Kidney glomerular epithelial cell (primary cell): ENCODE measurements at regions not wholly inside any gene's neighbourhood (a gene's known extent, or its start where the extent isn't known, plus 50 kb on each side); places are given as distances from the start of the nearest gene placed in this dataset.
A peak's percentile ranks its signal among the peaks of the same experiment; 100 is the strongest.
"Not testable (repeated sequence)": the region's sequence is repeated elsewhere in the genome, so short reads cannot be mapped to it uniquely, and the experiment has no call there.

Experiments
- DNase-seq: peaks from one replicate; lab custom pipeline; 2025; lab: John Stamatoyannopoulos, UW

DNA sequence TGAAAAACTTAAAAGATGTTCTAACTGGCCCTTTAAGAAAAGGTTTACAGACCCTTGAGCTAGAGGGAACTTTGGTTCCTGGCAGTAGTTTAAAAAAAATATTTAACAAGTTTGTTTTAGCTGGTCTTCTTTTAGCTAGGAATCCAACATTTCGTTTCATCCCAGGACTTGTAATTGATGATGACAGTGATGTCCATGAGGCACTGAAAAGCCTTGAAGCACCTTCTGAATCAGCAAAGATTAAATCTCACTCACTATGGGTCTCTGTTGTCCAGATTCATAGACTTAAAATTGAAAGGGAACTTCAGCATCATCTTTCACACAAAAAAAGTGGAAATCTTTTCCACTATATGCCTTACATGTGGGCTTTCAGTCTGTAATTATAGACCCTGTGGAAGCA is 102.9 kb upstream of the ETAA1 start:
- DNase-seq = no peak

DNA sequence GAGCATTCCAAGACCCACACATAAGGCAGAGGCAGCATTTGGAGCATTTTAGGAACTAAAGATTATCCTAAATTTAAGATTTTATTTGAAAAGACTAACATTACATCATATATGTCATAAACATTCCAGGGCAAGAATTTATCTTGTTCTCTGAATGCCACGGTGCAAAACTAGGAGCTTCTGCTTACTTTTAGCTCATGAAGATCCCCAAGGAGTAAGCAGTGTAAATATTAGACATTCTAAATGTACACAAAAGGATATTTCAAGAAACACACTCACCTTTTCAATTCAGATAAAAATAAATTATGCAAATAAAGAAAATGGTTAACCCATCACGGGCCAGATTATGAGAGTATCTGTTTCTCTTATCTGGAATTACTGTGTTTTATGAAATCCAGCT is 101.7 kb upstream of the ETAA1 start:
- DNase-seq = no peak

DNA sequence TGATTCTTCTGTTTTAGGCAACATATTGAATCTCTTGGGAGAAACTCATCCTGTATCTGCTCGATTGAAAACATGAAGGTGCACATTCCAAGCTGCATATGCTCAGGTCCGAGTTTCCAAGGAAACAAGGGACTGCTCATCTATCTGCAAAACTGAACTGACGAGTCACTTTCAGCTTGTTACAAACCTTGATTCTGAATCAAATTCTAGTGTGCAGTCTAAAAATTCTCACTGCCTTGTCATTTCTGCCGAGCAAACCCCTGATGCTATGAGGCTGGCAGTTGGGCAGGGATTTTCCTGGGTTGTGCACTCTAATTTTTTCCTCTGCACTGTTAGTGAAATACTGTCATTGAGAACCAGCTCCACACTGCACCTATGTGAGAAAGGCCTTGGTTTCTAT is 101.3 kb upstream of the ETAA1 start:
- no peak for DNase-seq

DNA sequence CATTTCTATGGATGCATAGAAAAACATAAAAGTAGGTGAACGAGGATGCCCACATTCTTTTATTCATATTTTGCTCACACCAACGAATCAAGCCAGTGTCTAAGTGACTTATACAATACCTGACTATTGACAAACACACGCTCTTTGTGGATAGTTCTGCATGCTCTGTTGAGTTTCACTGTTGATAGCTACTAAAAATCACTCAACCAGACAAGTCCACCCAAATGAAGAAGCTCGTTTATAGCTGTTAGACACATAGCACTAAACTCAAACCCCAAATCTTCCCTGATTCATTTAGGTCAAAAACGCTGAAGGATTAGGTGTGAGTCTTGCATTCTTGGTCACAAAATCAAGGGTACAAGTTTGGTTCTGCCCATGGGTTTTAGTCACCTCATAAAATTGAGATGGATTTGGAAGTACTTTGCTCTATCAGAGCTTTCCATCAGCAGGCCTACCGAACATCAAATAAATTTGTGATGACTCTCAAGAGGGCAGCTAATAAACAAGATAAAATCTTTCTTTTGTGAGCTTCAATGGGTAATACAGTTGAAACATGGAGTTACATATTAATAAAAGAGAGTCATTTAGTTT is 92.7 kb upstream of the ETAA1 start:
- DNase-seq = no peak

DNA sequence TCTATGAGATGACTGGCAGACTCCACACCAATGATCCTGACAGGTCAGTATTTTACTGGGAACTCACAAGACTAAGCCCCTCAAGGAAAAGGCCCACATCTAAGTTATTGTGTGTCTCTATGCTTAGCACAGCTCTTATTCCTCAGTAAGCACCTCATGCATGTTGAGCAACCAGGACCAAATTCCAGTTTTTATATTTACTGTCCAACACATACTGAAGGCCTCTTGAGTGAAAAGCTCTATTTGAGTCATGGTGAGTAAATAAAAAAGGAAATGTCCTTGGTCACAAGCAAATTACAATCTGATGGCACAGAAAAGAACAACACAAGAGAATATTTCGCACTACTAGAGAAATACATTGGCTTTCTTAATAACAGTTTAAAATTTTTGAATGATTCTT is 87.9 kb upstream of the ETAA1 start:
- no peak for DNase-seq

DNA sequence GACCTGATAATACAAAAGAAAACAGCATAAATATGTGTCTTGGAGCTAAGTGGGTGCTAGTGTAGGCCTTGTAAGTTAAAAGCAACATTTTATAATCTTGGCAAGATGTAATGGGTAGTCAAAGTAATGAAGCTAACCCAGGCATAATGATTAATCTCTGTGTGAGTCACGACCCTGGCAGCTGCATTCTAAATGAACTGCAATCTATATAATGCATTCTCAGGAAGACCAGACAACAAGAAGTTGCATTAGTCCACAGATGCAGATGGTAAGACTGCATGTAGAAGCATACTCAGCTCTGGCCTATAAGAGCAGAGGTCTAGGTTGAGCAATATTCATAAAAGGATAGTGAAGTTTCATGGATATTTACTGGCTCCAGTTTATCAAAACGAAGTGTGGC is 85.6 kb upstream of the ETAA1 start:
- no peak for DNase-seq

DNA sequence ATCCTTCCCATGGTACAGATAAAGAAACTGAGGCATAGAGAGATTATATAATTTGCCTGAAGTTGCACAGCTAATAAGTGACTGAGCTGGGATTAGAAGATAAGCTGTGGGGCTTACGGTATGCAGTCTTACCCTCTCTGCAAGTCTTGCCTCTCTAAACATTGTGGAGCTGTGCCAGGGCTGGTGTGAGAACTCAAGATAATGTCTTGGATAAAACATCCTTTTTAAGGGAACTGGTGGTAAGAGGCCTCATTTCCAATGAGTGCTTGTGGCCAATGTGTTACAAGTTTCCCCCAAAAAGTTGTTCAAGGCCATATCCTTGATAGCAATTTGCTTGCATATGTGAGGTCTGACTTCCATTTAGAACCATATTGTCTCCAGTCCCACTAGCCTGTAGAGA is 84.3 kb upstream of the ETAA1 start:
- DNase-seq = no peak

DNA sequence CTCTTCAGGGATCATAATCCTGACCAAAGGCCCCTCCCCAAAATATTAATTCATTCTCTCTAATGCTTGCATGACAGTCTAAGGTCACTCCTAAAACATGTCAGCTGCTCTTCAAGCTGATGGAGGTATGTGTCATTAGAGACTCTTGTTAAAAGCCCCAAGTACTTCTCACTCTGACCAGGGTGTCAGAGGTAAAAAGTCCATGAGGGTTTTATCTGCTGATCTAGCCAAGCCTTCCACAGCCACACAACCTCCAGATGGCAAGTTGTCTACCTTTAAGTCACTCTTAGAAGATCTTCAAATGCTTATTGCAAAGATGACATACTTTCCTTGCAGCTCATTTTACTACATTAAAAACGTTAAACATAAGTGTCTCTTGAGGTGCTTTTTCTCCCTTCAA is 83.6 kb upstream of the ETAA1 start:
- DNase-seq = no peak

DNA sequence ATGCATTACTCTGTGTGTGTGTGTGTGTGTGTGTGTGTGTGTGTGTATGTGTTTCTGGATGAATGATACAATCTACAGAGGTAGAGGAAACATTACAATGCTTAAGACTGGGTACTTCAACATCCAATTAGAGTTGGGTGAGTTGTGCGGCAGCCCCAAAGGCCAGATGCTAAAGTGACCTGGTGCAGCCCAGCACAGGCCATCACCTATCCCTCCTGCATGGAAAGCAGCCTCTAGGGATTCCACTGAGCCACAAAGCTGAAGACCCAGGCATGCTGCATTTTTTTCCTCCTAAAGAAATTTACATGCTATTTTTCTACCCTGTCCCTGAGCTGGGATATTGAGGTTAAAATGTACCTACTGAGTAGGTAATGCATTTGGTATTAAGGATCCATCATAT is 79.1 kb upstream of the ETAA1 start:
- DNase-seq = no peak

DNA sequence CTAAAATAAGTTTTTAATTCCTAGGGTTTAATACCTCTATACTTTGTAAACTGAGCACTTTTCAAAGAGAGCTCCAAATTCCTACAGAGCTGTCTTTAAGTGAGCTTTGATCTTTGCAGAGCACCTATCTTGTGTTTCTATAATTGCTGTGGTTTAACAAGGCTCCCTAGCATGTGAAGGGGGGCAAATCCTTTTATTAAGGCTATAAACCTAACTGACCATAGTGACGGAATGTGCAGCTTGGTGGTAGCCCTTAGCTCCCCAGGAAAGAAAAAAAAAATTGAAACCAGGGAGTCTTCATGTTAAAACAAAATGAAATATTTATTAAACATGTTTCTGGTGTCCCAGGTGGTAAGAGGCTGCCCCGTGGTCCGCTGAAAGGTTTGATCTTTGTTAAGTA is 78.6 kb upstream of the ETAA1 start:
- DNase-seq = no peak

DNA sequence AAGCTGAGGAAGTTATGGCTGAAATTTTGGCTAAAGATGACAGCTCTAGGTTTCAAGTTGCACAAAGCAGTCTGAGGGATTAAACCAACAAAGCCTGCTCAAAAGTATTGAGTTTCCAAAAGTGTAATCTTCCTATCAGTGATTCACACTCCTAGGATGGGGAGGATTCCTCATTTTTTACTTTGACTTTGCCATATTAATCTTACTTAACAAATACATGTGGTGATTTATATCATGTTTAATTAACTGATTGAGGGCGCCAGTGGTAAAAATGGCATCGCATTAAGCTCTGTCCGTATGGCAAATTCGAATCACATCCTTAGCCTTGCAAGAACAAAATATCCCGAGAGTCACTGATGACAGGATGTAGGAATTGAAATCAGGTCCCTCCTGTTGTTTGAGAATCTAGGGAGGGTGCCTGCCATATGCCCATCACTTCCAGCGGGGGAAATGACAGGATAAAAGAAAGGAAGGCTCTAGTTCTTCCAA is 78.1 kb upstream of the ETAA1 start:
- DNase-seq = no peak

DNA sequence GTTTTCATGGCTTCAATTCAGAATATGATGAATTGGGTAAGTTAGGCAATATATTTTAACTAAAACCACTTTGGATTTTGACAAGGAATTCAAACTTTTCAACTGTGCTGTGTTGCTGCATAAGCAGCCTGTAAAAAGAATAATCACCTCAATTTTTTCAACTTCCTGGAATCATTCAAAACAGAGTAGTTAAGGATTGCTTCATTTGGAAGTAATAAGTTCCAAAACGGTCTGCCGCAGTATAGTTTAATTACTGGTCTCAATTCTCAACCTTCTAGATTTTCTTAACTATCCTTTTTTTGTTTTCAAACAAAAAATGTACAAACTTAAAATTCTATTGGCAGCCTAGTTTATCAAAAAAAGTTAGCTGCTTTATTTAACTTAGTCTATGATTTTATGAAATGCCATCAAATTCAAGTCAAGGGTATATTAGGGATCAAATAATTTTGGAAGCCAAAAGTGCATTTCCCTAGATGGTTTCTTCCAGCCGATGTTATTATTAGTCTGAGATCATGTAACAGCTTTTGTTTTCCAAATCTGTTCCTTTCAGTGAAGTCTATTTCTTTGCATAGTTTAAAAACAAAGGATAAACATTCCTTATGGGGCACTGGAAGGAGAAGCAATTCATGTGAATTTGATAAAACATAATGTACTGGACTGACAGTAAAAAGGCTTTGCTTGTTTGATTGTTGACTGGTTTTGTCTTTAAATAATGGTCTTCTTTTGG is 76.1 kb upstream of the ETAA1 start:
- no peak for DNase-seq

DNA sequence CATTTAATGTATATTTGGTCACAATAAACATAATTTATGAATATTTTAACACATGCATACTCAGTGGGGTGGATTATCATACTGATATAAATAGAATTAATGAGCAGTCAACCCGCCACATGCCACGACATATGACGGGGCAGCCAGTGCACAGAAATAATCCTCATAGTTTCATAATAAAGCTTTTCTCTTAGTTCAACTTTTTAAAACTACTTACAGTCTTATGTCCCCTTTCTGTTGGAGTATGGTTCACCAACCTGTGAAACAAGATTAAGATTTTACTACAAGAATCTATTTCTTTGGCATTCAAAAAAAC is 75.6 kb upstream of the ETAA1 start:
- no peak for DNase-seq

DNA sequence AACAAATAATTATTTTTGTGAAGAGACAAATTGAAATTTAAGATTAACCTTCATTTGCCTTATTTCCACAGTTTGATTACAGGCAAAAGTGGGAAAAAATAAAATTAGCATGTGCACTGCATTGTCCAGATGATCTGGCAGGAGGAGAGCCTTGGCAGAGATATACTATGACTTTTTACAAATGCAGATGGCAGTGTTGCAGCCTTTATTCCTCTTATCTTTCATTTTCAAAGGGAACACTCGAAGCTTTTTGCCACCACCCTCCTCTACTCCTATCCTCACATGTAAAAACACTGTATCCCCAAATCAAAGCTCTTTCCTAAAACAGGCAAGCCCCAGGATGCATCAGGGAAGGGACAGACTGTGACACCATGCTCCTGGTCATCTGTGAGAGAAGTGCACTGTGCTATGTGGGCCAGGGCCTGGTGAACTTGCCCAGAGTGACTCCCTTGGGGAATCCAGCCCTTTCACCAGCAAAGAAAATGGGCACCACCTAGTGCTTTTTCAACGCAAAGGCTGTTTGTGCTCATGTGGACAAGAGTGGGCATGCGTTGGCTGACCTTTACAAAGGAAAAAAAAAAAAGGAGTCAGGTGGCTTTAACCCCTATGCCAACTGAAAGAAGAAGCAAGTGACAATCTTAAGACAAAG is 74.7 kb upstream of the ETAA1 start:
- peak; percentile 10 for DNase-seq

DNA sequence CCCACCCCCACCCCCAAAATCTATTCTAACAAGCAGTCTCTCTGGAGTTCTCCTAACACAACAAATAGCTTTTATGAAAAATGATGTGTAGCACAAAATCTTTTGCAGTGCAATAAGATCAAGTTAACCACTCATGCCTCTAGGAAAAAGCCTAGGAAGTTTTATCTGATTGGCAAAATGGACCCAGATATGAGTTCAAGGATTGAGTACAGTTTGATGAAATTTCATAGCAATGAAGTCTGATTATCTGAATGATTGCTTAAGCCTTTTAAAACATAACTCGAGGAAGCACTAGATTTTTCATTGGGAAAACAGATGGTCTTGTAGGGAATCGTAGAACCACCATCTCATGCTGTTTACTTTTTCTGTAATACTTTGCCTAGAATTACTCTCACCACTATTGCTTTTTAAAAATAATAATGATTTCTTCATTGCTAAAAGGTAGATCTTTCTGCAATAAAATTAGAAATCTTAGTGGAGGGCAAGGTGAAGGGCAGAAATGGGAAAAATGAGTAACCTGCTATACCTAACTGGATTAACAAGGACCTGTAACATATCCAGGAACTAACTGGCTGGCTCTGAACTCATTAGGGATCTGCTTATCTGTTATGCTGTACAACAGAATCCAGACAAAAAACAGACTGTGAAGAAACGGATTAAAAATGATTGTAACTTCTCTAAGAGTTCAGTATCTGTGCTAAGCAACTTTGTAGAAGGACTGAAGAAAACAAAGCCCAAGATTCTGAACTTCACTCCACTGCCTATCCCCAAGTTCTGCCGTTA is 73.7 kb upstream of the ETAA1 start:
- no peak for DNase-seq

DNA sequence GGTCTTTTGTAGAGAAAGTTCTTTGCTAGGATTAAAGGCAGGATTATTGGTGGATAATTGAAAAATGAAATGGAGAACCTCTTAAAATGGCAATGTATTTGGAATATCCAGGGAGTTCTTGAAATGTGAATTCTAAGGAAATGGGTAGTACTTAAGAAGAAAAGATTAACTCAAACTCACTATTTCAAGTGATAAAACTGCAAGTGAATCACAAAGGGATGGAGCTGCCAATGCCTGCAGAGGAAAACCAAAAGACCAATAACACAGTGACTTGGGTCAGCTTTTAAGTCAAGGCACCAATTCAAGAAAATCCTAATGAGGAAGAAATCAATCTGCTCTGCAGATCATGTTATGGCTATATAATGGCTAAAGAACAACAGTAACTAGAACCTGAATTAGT is 67.6 kb upstream of the ETAA1 start:
- DNase-seq = no peak

DNA sequence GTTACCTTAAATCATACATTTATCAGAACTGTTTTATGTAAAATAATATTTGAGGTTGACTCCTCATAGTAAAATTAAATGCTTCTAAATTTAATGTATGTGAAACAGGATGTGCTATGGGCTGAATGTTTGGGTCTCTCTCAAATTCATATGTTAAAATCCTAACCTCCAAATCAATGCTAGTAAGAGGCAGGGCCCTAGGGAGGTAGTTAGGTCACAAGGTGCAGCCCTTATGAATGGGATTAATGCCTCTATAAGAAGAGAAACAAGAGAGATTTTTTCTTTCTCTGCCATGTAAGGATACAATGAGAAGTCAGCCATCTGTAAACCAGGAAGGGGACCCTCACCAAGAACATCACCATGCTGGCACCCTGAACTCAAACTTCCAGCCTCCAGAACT is 67.2 kb upstream of the ETAA1 start:
- DNase-seq = no peak

DNA sequence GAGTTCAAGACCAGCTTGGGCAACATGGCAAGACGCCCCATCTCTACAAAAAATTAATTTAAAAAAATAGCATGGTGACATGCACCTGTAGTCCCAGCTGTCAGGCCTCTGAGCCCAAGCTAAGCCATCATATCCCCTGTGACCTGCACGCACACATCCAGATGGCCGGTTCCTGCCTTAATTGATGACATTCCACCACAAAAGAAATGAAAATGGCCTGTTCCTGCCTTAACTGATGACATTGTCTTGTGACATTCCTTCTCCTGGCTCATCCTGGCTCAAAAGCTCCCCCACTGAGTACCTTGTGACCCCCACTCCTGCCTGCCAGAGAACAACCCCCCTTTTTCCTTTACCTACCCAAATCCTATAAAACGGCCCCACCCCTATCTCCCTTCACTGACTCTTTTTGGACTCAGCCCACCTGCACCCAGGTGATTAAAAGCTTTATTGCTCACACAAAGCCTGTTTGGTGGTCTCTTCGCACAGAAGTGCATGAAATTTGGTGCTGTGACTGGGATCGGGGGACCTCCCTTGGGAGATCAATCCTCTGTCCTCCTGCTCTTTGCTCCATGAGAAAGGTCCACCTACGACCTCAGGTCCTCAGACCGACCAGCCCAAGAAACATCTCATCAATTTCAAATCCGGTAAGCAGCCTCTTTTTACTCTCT is 65.6 kb upstream of the ETAA1 start:
- not testable (repeated sequence) for DNase-seq

DNA sequence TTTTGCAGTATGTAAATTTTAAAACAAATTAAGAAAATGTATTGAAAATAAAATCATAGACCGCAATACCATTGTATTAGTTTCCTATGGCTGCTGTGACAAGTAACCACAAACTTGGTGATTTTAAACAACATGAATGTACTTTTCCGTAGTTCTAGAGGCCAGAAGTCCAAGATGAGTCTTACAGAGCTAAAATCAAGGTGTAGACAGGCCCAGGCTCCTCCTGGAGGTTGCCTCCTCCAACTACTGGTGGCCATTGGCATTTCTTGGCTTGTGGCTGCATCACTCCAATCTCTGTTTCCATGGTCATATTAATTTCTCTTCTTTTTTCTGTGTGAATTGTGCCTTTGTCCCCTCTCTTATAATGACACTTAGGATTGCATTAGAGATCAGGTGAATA is 59.2 kb upstream of the ETAA1 start:
- no peak for DNase-seq

DNA sequence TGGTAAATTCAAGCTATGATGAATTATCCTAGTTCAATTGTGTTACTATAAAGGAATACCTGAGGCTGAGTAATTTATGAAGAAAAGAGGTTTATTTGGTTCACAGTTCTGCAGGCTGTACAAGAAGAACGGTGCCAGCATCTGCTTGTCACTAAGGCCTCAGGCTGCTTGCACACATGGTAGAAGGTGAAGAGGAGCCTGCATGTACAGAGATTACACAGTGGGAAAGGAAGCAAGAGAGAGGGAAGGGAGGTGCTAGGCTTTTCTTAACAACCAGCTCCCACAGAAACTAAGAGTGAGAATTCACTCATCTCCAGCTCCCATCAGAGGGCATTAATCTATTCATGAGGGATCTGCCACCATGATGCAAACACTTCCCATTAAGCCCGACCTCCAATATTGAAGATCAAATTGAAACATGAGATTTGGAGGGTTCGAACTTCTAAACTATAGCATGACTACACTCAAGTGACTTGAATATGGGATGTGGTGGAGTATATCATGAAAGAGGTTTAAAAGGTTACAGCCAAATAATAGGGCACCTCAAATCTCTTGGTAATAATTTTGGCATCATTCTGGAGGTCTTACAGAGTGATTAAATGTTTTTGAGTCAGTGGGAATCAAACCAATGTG is 58.4 kb upstream of the ETAA1 start:
- DNase-seq = no peak

DNA sequence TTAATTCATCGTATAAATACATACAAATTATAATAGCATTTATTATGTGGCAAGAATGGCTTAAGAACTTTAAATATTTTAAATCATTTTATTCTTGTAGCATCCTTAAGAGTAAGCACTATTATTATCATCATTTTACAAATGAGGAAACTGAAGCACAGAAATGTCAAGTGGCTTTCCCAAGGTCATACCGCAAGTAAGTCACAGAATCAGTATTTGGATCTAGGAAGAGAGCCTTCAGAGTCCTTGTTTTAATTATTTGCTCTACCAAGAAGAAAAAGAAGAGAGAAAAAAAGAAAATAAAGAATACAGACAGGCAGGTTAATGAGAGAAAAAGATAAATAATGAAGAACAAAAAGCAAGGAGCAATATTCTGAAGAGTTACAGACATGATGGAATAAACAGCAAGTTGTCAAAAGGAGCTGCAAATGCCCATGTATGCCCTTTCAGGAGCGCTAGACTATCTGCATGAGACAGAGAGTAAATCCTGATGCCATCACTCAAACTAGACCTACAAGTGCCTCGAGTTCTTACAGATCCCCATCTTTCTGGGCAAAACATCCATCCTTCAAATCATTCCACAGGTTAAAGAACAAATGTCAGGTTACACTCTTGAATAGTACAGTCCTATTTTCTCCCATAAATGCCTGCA is 57.8 kb upstream of the ETAA1 start:
- no peak for DNase-seq
